WERI-Rb-1 (cell line): ENCODE measurements at regions not wholly inside any gene's neighbourhood (a gene's known extent, or its start where the extent isn't known, plus 50 kb on each side); places are given as distances from the start of the nearest gene placed in this dataset.

Experiments used
- DNase-seq: peaks from one replicate; pipeline ENCODE4 v3.0.0-alpha.2; 2020
- H3K27ac ChIP-seq: fragments of 250-450 bp; sonication (Bioruptor Pico); 2 replicates; pipeline ENCODE4 v1.5.1; 2020; ENCODE audit warnings: mild to moderate bottlenecking, moderate library complexity
- H3K27me3 ChIP-seq: fragments of 250-450 bp; sonication (Bioruptor Pico); 2 replicates; pipeline ENCODE4 v1.5.1; 2021; ENCODE audit warnings: mild to moderate bottlenecking, low read depth, moderate library complexity; ENCODE audit not compliant: insufficient read depth, severe bottlenecking
- H3K36me3 ChIP-seq: fragments of 250-450 bp; sonication (Bioruptor Pico); 2 replicates; pipeline ENCODE4 v1.5.1; 2020; ENCODE audit warnings: mild to moderate bottlenecking, moderate library complexity
- H3K4me3 ChIP-seq: 2 replicates; pipeline ENCODE4 v1.5.1; 2011; ENCODE audit warnings: low read depth, mild to moderate bottlenecking, control low read depth, low read length
- H3K9me3 ChIP-seq: fragments of 250-450 bp; sonication (Bioruptor Pico); 2 replicates; pipeline ENCODE4 v1.5.1; 2021; ENCODE audit warnings: mild to moderate bottlenecking, moderate library complexity; ENCODE audit not compliant: severe bottlenecking
- CTCF ChIP-seq: IDR thresholded peaks from 2 replicates; pipeline ENCODE4 v1.5.1; 2011; ENCODE audit warnings: low read depth, mild to moderate bottlenecking, control low read depth, inconsistent platforms, low read length

GRCh38 chr6:14723535-14724086 lies 522.3 kb upstream of the JARID2 start:
- H3K9me3 ChIP-seq, result no peaks in the 10 kb centered on the region
- no peak for DNase-seq
- no peaks in the 10 kb centered on the region for H3K36me3 ChIP-seq
- no peak overlapping the region for H3K27ac ChIP-seq
- TF ChIP-seq CTCF, result no peak
- no peak overlapping the region for H3K4me3 ChIP-seq
- no peaks in the 10 kb centered on the region for H3K27me3 ChIP-seq

- H3K4me3 ChIP-seq, result no peak overlapping the region
- no peaks in the 10 kb centered on the region for H3K9me3 ChIP-seq
- H3K36me3 ChIP-seq, result no peaks in the 10 kb centered on the region
- DNase-seq, result no peak
- TF ChIP-seq CTCF, result no peak
- H3K27ac ChIP-seq, result no peak overlapping the region
- no peaks in the 10 kb centered on the region for H3K27me3 ChIP-seq
Measured at GRCh38 chr6:14724549-14724948, 521.3 kb upstream of the JARID2 start.

GRCh38 chr6:14726816-14727493 lies 518.9 kb upstream of the JARID2 start:
- no peak overlapping the region for H3K4me3 ChIP-seq
- no peak for DNase-seq
- no peaks in the 10 kb centered on the region for H3K27me3 ChIP-seq
- H3K36me3 ChIP-seq, result no peaks in the 10 kb centered on the region
- no peak for TF ChIP-seq CTCF
- no peaks in the 10 kb centered on the region for H3K9me3 ChIP-seq
- no peak overlapping the region for H3K27ac ChIP-seq

GRCh38 chr6:14727494-14728395 lies 518.1 kb upstream of the JARID2 start:
- Histone ChIP-seq H3K36me3 (no peaks in the 10 kb centered on the region), H3K27ac (no peak overlapping the region), H3K27me3 (no peaks in the 10 kb centered on the region), H3K9me3 (no peaks in the 10 kb centered on the region), H3K4me3 (no peak overlapping the region)
- DNase-seq, result no peak
- no peak for TF ChIP-seq CTCF

GRCh38 chr6:14728396-14729024 lies 517.4 kb upstream of the JARID2 start:
- Histone ChIP-seq H3K36me3 (no peaks in the 10 kb centered on the region), H3K27me3 (no peaks in the 10 kb centered on the region), H3K4me3 (no peak overlapping the region), H3K27ac (no peak overlapping the region), H3K9me3 (no peaks in the 10 kb centered on the region)
- no peak for TF ChIP-seq CTCF
- DNase-seq, result no peak
